Hypothalamus (tissue), 51 donors: ENCODE measurements at regions not wholly inside any gene's neighbourhood (a gene's known extent, or its start where the extent isn't known, plus 50 kb on each side); places are given as distances from the start of the nearest gene placed in this dataset.
"Not testable (repeated sequence)": the region's sequence is repeated elsewhere in the genome, so short reads cannot be mapped to it uniquely, and the experiment has no call there.

Source experiments
- DNase-seq, 51 donors: peaks; one replicate each; lab custom pipeline; 2025; lab: John Stamatoyannopoulos, UW

GRCh38 chr3:135539854-135540253 is 425.7 kb upstream of the PPP2R3A start:
- no peak for DNase-seq

DNA sequence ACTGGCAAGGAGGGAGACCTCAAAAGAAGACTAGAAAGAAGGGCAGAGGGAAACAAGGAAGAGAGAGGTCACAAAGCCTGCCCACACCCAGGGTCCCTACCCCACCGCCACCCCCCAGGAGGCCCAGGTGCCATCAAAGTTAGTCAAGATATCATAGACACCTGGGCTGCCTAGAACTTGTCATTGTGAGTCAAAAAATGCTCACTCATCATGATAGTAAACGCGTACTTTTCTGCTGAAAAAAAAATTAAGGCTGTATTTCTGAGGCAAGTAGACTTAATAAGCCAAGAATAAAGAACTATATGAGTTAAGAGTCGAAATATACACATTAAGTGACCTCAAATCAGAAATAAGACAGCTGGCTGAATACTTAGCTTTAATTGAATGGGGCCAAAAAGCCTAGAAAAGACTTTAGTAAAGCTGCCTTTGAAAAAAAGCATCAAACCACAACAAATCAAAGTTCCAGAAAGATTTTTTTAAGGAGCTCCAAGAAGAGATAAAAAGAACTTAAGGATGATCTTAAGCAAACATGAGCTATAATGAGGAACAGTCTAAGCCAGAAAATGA is 415.5 kb upstream of the PPP2R3A start:
- DNase-seq = no peak

- no peak for DNase-seq
Observed at GRCh38 chr3:135556174-135556573, 409.4 kb upstream of the PPP2R3A start.

DNA sequence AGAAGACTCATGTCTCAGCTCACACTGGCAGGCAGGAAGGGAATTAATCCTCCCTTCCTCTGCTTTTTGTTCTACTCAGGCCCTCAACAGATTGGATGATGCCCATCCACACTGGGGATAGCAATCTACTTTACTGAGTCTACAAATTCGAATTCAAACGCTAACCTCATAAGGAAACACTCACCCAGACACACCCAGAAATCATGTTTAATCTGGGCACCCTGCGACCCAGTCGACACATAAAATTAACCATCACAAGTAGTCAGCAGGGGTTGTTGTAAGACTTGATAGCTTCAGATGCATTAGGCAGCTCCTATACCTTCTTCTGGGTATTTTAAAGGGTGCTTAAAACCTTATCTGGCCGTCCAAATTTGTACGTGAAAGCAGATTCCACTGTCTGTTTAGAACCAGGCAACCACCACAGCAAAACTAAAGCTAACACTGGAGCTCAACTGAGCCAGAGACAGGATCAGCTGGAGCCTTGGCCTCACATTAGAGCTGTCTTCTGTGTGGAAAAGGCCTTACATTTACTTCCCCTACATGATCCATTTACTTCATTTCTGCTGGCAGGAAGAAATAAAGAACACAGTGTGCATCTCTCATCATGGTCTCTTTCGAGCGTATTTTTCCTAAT is 407.3 kb upstream of the PPP2R3A start:
- DNase-seq = no peak

DNA sequence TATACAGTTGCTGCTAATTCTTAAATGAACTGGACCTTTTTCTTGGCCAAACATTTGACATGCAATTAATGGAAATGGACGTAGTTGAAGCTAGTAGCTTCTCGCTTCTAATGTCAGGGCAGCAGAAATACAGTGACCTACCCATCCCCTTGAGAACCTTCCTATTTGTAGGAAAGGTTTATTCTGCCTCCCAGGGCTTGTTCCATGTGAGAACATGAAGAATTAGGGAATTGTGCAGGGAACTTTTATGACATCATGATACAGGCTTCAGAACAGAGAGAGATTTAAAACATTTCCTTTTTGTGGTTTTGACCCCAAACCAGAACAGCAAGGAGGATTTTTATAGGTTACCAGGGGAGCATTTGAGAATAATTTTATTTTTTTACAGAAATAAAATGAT is 406.6 kb upstream of the PPP2R3A start:
- no peak for DNase-seq

GRCh38 chr3:135559802-135560201 is 405.7 kb upstream of the PPP2R3A start:
- DNase-seq = no peak

DNA sequence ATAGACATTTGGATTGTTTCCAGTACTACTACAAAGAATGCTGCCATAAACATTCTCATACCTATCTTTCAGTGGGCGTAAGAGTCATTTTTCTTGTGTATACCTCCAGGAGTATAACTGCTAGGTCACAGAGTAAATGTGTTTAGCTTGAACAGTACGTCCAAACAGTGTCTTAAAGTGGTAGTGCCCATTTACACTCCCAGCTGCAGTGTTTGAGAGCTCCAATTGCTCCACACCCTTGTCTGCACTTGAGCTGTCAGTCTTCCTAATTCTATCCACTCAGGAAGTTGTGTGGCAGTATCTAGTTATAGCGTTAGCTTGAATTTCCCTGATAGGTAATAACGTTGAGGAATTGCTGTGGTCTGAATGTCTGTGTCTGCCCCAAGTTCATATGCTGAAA is 404.7 kb upstream of the PPP2R3A start:
- DNase-seq = no peak

DNA sequence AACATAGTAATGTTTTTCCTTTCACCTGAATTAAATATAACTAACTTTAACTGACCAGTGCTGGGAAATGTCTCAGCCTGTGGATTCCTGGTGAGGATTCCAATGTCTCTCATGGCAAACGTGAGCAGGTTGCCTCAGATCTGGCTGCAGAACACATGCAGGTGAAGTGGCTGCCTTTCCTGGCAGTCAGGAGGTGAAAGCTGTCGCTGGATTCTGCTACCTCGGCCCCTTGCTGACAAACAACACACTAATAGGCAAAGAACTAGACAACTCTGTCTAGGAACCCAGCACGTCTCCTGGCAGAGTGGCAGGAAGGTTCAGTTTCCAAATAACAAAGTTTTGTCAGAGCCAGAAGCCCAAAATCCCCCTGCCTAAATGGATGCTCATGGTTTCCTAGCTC is 400.8 kb upstream of the PPP2R3A start:
- no peak for DNase-seq

GRCh38 chr3:135565546-135565945 is 400.0 kb upstream of the PPP2R3A start:
- no peak for DNase-seq

- DNase-seq = no peak
Observed at GRCh38 chr3:135567223-135567622, 398.3 kb upstream of the PPP2R3A start.

DNA sequence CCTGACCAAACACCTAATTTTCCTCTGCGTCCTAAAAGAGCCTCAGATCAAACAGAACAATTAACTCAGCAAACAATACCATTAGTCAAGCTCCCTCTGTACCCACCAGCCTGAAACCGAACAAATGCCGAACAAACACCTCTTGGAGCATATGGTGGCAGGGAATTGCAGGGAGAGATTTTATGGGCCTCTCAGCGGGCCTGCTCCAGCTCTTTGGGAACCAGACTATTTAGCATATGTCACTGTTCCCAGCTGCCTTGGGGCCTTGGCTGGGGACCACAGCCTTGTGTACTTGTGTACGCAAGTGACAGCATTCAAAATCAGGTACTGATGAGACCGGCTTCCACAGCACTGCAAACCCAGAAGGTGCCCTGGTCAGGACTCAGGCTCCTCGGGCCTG is 388.8 kb upstream of the PPP2R3A start:
- DNase-seq = no peak

GRCh38 chr3:135581806-135582205 is 383.7 kb upstream of the PPP2R3A start:
- DNase-seq = no peak

GRCh38 chr3:135582800-135583199 is 382.7 kb upstream of the PPP2R3A start:
- DNase-seq = no peak

DNA sequence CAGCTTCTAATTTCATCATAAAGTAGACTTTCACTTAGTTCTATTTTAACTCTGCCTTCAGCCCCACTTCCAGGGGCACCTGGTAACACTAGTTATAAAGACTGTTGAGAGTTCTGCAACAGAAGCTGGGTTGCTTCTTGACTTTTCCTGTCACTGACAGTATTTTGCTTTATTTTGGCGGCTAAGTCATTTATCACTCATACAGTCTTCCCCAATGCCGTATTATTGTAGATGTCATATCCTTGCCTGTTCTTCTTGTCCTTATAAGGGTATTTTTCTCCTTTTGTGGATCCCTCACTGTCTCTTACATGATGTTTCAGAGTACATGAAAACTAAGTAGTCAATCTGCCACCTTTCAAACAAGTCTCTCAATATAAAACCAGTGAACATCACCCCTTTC is 369.0 kb upstream of the PPP2R3A start:
- DNase-seq = no peak

GRCh38 chr3:135597855-135598254 is 367.7 kb upstream of the PPP2R3A start:
- DNase-seq = no peak

GRCh38 chr3:135598597-135598996 is 366.9 kb upstream of the PPP2R3A start:
- DNase-seq = no peak

GRCh38 chr3:135604512-135604911 is 361.0 kb upstream of the PPP2R3A start:
- not testable (repeated sequence) for DNase-seq

DNA sequence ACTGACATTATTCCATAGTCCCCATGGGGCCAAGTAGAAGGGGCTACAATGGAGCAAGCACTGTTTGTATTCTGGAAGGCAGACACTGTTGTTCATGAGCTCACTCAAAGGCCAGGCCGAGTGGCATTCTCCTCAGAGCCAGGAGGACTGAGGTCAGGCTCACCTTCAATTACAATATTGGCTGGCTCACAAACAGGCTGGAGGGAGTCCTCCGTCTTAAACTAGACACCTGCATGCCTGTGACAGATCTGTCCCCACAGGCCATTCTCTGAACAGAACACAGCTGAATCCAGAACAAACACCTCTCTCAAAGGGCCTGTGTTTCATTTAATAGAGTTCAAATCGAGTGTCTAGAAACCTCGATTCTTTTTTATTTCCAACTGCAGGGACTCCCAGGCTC is 347.4 kb upstream of the PPP2R3A start:
- no peak for DNase-seq

DNA sequence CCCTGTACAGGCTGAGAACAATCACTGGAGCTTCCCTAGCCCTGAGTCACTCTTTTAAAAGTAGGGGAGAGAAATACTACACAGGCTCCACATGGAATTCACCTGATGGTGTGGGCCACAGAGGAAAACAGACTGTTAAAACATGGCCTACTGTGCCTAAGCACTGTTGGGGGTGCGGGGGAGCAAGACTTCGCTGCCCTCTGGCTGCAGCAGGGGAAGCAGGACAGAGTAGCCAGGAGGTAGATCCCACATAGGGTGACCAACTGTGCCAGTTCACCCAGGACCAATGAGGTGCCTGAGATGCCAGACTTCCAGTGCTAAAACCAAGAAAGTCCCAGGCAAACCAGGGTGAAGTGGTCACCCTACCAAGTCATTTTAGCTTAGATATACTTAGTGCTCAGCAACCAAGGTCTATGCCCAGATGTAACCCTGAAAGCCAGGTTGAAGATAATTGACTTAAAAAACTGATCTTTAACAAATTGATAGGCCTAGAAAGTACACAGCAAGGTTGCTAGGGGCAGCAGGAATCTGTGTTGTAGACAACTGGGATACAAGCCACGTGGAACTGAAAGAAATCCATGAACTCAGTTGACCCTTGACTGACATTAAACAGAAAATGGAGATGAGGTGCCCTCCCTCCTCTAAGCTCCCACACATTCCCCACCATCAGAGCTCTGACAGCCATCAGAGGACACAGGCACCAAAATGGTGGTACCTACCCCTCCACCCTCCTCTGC is 344.2 kb upstream of the PPP2R3A start:
- DNase-seq = no peak

GRCh38 chr3:135622215-135622614 is 343.3 kb upstream of the PPP2R3A start:
- DNase-seq = no peak

DNA sequence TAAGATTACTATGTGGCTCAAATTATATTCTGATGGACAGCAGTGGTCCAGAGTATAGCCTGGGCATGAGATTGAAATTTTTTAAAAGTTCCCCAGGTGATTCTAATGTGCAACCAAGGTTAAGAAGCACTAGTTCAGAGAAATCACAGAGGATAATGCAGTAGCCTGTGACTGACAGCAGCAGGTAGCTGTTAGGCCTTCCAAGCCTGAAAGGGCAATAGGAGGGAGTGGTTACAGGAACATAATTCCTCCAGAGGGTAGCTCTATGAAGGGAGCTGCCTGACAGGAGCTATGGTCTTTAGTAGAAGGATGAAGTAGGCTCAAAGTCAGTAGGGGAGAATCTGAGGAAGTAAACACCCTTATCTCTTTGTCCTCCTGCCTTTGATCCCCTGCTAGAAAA is 342.9 kb upstream of the PPP2R3A start:
- no peak for DNase-seq

DNA sequence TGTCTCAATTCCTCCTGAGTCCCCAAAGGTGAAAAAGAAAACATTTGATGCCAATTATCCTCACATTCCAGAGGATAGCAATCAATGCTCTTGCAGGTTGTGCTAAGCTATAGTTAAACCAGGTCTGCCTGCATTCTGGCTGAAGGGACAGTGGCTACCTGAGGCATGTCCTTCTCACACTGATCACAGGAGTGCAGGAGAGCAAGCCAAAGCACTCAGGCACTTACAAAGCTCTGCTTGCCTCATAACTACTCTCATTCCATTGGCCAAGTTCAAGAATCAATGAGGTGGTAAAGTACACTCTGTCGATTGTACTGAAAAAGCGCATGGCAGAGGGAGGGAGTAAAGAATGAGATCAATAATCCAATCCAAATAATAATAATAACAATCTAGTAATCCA is 342.0 kb upstream of the PPP2R3A start:
- no peak for DNase-seq
